Testis (tissue), 2 donors: ENCODE measurements at regions not wholly inside any gene's neighbourhood (a gene's known extent, or its start where the extent isn't known, plus 50 kb on each side); places are given as distances from the start of the nearest gene placed in this dataset.

Experiments used
- DNase-seq: peaks from one replicate; pipeline ENCODE4 v3.0.0-alpha.2; 2019
- H3K27ac ChIP-seq, 2 donors: fragments of 200-600 bp; sonication (generic); one replicate each; pipeline ENCODE4 v1.5.1; 2019
- H3K27me3 ChIP-seq: fragments of 200-600 bp; sonication (generic); one replicate; pipeline ENCODE4 v1.5.1; 2019
- H3K36me3 ChIP-seq: fragments of 200-600 bp; sonication (generic); one replicate; pipeline ENCODE4 v1.5.1; 2017; ENCODE audit warnings: low read depth; ENCODE audit errors: missing control alignments
- H3K4me1 ChIP-seq: fragments of 200-600 bp; sonication (generic); one replicate; pipeline ENCODE4 v1.5.1; 2019
- H3K4me3 ChIP-seq, 2 donors: fragments of 200-600 bp; sonication (generic); one replicate each; pipeline ENCODE4 v1.5.1; 2017 to 2019
- H3K9me3 ChIP-seq: fragments of 200-600 bp; sonication (generic); one replicate; pipeline ENCODE4 v1.5.1; 2017
- CTCF ChIP-seq, 3 experiments: fragments of 450-650 bp in 2 of 3; fragments of 200-600 bp in 1 of 3; sonication (generic) in 1 of 3; IDR thresholded peaks; one replicate each; pipeline ENCODE4 v1.5.1; 2016 to 2019; ENCODE audit warnings: antibody characterized with exemption in 3 of 3, mild to moderate bottlenecking in 2 of 3, moderate library complexity in 1 of 3
- POLR2A ChIP-seq: fragments of 450-650 bp; IDR thresholded peaks from one replicate; pipeline ENCODE4 v1.6.1; 2017; ENCODE audit warnings: antibody characterized with exemption, mild to moderate bottlenecking, moderate library complexity
- WGBS, 2 donors: methylation state at CpG; one replicate each; pipeline ENCODE4 v1.1.5; 2018; 5-methylcytosine and 5-hydroxymethylcytosine counted together
- intact Hi-C: fragments of 100-400 bp; cut with DNase I; formaldehyde crosslinking; loops from one replicate; pipeline ENCODE4 v1.15.1; 2023; ENCODE audit warnings: low total_unique reads

GRCh38 chr1:29860681-29861080 lies 624.4 kb downstream of the PTPRU start:
- Histone ChIP-seq H3K9me3 (no peaks in the 10 kb centered on the region), H3K4me1 (peaks cover 12% of the 10 kb centered on the region), H3K27me3 (no peaks in the 10 kb centered on the region), H3K4me3 (no peak overlapping the region), H3K36me3 (no peaks in the 10 kb centered on the region), H3K27ac (no peak overlapping the region)
- 96 to 100% methylated on average over 2 of the region's 2 CpGs for WGBS, 2 donors
- intact Hi-C loops = no loop called here
- DNase-seq = no peak
- TF ChIP-seq CTCF (IDR thresholded peaks at IDR 0.05) (no peak), POLR2A (no peak)

- H3K4me1 ChIP-seq = peaks cover 12% of the 10 kb centered on the region
- TF ChIP-seq POLR2A (no peak), CTCF (IDR thresholded peaks at IDR 0.05) (no peak)
- intact Hi-C loops = no loop called here
- H3K9me3 ChIP-seq = no peaks in the 10 kb centered on the region
- 89 to 90% methylated on average over 1 of the region's 1 CpG for WGBS, 2 donors
- no peak overlapping the region for H3K27ac ChIP-seq
- no peak overlapping the region for H3K4me3 ChIP-seq
- no peaks in the 10 kb centered on the region for H3K27me3 ChIP-seq
- DNase-seq = no peak
- H3K36me3 ChIP-seq = no peaks in the 10 kb centered on the region
Measured at GRCh38 chr1:29860056-29860455, 623.7 kb downstream of the PTPRU start.

- Histone ChIP-seq H3K27me3 (no peaks in the 10 kb centered on the region), H3K36me3 (no peaks in the 10 kb centered on the region), H3K4me3 (no peak overlapping the region), H3K9me3 (no peaks in the 10 kb centered on the region), H3K4me1 (peaks cover 12% of the 10 kb centered on the region), H3K27ac (no peak overlapping the region)
- no peak for DNase-seq
- 58 to 82% methylated on average over 1 to 9 of the region's 9 CpGs for WGBS, 2 donors
- intact Hi-C loops = no loop called here
- no peak for TF ChIP-seq POLR2A
- no peak for TF ChIP-seq CTCF (IDR thresholded peaks at IDR 0.05)
Measured at GRCh38 chr1:29859126-29859525, 622.8 kb downstream of the PTPRU start.

GRCh38 chr1:29858646-29859045 lies 622.3 kb downstream of the PTPRU start:
- H3K9me3 ChIP-seq = no peaks in the 10 kb centered on the region
- no peak for DNase-seq
- intact Hi-C loops = no loop called here
- H3K4me3 ChIP-seq = no peak overlapping the region
- H3K27me3 ChIP-seq = no peaks in the 10 kb centered on the region
- no peak overlapping the region for H3K27ac ChIP-seq
- H3K4me1 ChIP-seq = peaks cover 12% of the 10 kb centered on the region
- 42 to 54% methylated on average over 6 of the region's 6 CpGs for WGBS, 2 donors
- TF ChIP-seq POLR2A (no peak), CTCF (IDR thresholded peaks at IDR 0.05) (no peak)
- no peaks in the 10 kb centered on the region for H3K36me3 ChIP-seq

GRCh38 chr1:29856340-29857114 lies 620.2 kb downstream of the PTPRU start:
- no peaks in the 10 kb centered on the region for H3K36me3 ChIP-seq
- no peak overlapping the region for H3K27ac ChIP-seq
- intact Hi-C loops = no loop called here
- no peaks in the 10 kb centered on the region for H3K27me3 ChIP-seq
- H3K4me3 ChIP-seq = no peak overlapping the region
- 57 to 77% methylated on average over 8 to 12 of the region's 12 CpGs for WGBS, 2 donors
- no peak for DNase-seq
- TF ChIP-seq CTCF (IDR thresholded peaks at IDR 0.05) (no peak), POLR2A (no peak)
- H3K4me1 ChIP-seq = peaks cover 12% of the 10 kb centered on the region
- H3K9me3 ChIP-seq = no peaks in the 10 kb centered on the region
